Mesenchymal stem cell (in vitro differentiated cells and primary cell): ENCODE measurements at regions not wholly inside any gene's neighbourhood (a gene's known extent, or its start where the extent isn't known, plus 50 kb on each side); places are given as distances from the start of the nearest gene placed in this dataset.
A peak's percentile ranks its signal among the peaks of the same experiment; 100 is the strongest.

Experiments used
- DNase-seq: peaks from one replicate; pipeline ENCODE4 v3.0.0-alpha.2; 2013
- H2AFZ ChIP-seq: one replicate; pipeline ENCODE4 v1.6.1; 2013; ENCODE audit warnings: low read depth, mild to moderate bottlenecking, control low read depth, inconsistent platforms, low read length, moderate library complexity
- H2AK5ac ChIP-seq: 2 replicates; pipeline ENCODE4 v1.6.1; 2013; ENCODE audit warnings: low read length, moderate library complexity, mild to moderate bottlenecking, inconsistent platforms; ENCODE audit not compliant: severe bottlenecking
- H2BK120ac ChIP-seq: one replicate; pipeline ENCODE4 v1.6.1; 2013; ENCODE audit warnings: low read depth, mild to moderate bottlenecking, inconsistent platforms, low read length, moderate library complexity
- H2BK12ac ChIP-seq, 2 experiments: one replicate each; pipeline ENCODE4 v1.6.1; 2013; ENCODE audit warnings: inconsistent platforms in 2 of 2, low read length in 2 of 2, mild to moderate bottlenecking in 2 of 2, moderate library complexity in 2 of 2, control low read depth in 1 of 2
- H2BK15ac ChIP-seq: one replicate; pipeline ENCODE4 v1.6.1; 2013; ENCODE audit warnings: mild to moderate bottlenecking, low read depth, inconsistent platforms; ENCODE audit not compliant: poor library complexity, severe bottlenecking
- H2BK5ac ChIP-seq: 2 replicates; pipeline ENCODE4 v1.6.1; 2013; ENCODE audit warnings: low read depth, mild to moderate bottlenecking, low read length, control low read depth, inconsistent platforms; ENCODE audit not compliant: poor library complexity, severe bottlenecking
- H3K14ac ChIP-seq, 2 experiments: one replicate each; pipeline ENCODE4 v1.6.1; 2013; ENCODE audit warnings: inconsistent platforms in 2 of 2, low read length in 2 of 2, control low read depth in 1 of 2, mild to moderate bottlenecking in 1 of 2, moderate library complexity in 1 of 2
- H3K18ac ChIP-seq, 2 experiments: one replicate each; pipeline ENCODE4 v1.6.1; 2013; ENCODE audit warnings: inconsistent platforms in 2 of 2, low read length in 2 of 2, control low read depth in 1 of 2, low read depth in 1 of 2, mild to moderate bottlenecking in 1 of 2
- H3K23ac ChIP-seq, 2 experiments: one replicate each; pipeline ENCODE4 v1.6.1; 2013; ENCODE audit warnings: inconsistent platforms in 2 of 2, low read length in 2 of 2, mild to moderate bottlenecking in 2 of 2, moderate library complexity in 2 of 2, control low read depth in 1 of 2
- H3K27ac ChIP-seq: 2 replicates; pipeline ENCODE4 v1.5.1; 2013; ENCODE audit warnings: mild to moderate bottlenecking, moderate library complexity, low read length, control low read depth, inconsistent platforms; ENCODE audit not compliant: poor library complexity, severe bottlenecking
- H3K27me3 ChIP-seq, 2 experiments: 2 replicates each; pipeline versions ENCODE4 v1.6.1 to v1.7.0; 2013; ENCODE audit warnings: low read length in 2 of 2, mild to moderate bottlenecking in 2 of 2, moderate library complexity in 2 of 2, control low read depth in 1 of 2, inconsistent platforms in 1 of 2; ENCODE audit not compliant: control insufficient read depth in 1 of 2, insufficient read depth in 1 of 2
- H3K36me3 ChIP-seq, 2 experiments: 2 replicates each; pipeline versions ENCODE4 v1.6.1 to v1.7.0; 2013; ENCODE audit warnings: low read length in 2 of 2, control low read depth in 1 of 2, inconsistent platforms in 1 of 2, low read depth in 1 of 2, mild to moderate bottlenecking in 1 of 2; ENCODE audit not compliant: insufficient read depth in 2 of 2, control insufficient read depth in 1 of 2
- H3K4ac ChIP-seq, 2 experiments: one replicate each; pipeline ENCODE4 v1.6.1; 2013; ENCODE audit warnings: inconsistent platforms in 2 of 2, low read length in 2 of 2, mild to moderate bottlenecking in 2 of 2, moderate library complexity in 2 of 2, control low read depth in 1 of 2, low read depth in 1 of 2
- H3K4me1 ChIP-seq: 2 replicates; pipeline ENCODE4 v1.6.1; 2013; ENCODE audit warnings: low read depth, low read length, control low read depth; ENCODE audit not compliant: control insufficient read depth, insufficient read depth
- H3K4me2 ChIP-seq: 2 replicates; pipeline ENCODE4 v1.6.1; 2013; ENCODE audit warnings: low read length, mild to moderate bottlenecking, inconsistent platforms; ENCODE audit not compliant: poor library complexity, severe bottlenecking
- H3K4me3 ChIP-seq, 2 experiments: 2 replicates each; pipeline versions ENCODE4 v1.5.1 to v1.7.0; 2013; ENCODE audit warnings: low read length in 2 of 2, mild to moderate bottlenecking in 2 of 2, control low read depth in 1 of 2, low read depth in 1 of 2; ENCODE audit not compliant: insufficient read depth in 1 of 2
- H3K79me1 ChIP-seq: replicated peaks from 2 replicates; pipeline ENCODE4 v1.6.1; 2013; ENCODE audit warnings: mild to moderate bottlenecking, control low read depth, low read length, inconsistent platforms; ENCODE audit not compliant: poor library complexity, severe bottlenecking
- H3K9ac ChIP-seq: 2 replicates; pipeline ENCODE4 v1.7.0; 2013; ENCODE audit warnings: mild to moderate bottlenecking, low read length, moderate library complexity
- H3K9me3 ChIP-seq: 2 replicates; pipeline ENCODE4 v1.7.0; 2013; ENCODE audit warnings: mild to moderate bottlenecking, low read length; ENCODE audit not compliant: control insufficient read depth
- H4K8ac ChIP-seq: one replicate; pipeline ENCODE4 v1.6.1; 2013; ENCODE audit warnings: inconsistent platforms, mild to moderate bottlenecking, low read length, moderate library complexity
- H4K91ac ChIP-seq: one replicate; pipeline ENCODE4 v1.6.1; 2013; ENCODE audit warnings: mild to moderate bottlenecking, low read length, inconsistent platforms
- WGBS: methylation state at CpG from one replicate; pipeline ENCODE4 v1.1.7; 2013; ENCODE audit warnings: mixed read lengths; 5-methylcytosine and 5-hydroxymethylcytosine counted together

DNA sequence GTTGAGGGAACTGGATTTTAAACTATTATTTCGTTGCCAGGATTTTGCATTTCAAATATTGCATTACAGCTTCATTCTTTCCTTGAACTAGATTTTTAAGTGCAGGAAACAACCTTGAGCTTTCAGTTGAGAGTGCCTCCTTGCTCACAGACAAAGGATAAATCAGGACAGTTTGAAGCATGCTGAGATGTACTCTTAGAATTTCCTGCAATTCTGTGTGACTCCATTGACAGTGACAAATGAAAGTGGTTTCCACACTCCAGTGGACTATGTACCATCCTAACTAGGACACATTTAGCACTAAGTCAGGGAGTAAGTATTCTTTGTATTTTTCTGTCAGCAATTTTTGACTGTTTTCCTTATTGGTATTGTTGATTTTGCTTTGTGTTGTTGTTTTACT lies 100.0 kb upstream of the PLCXD3 start:
- no peak overlapping the region for H2BK15ac ChIP-seq
- no peak overlapping the region for H2AFZ ChIP-seq
- no peaks in the 10 kb centered on the region for H3K79me1 ChIP-seq
- H3K4me3 ChIP-seq = no peak overlapping the region
- H2BK12ac ChIP-seq = no peak overlapping the region
- no peak overlapping the region for H2BK5ac ChIP-seq
- no peak overlapping the region for H2AK5ac ChIP-seq
- no CpG with 5 or more reads among the region's 1 CpG for WGBS
- no peak overlapping the region for H4K8ac ChIP-seq
- no peak overlapping the region for H3K4ac ChIP-seq
- no peak overlapping the region for H3K23ac ChIP-seq
- no peaks in the 10 kb centered on the region for H3K27me3 ChIP-seq
- H3K4me2 ChIP-seq = no peak overlapping the region
- no peak overlapping the region for H3K14ac ChIP-seq
- no peak overlapping the region for H3K27ac ChIP-seq
- no peak overlapping the region for H3K9ac ChIP-seq
- no peak overlapping the region for H3K18ac ChIP-seq
- no peak overlapping the region for H4K91ac ChIP-seq
- DNase-seq = no peak
- H3K36me3 ChIP-seq = no peaks in the 10 kb centered on the region
- no peak overlapping the region for H2BK120ac ChIP-seq
- H3K9me3 ChIP-seq = peaks cover 2% of the 10 kb centered on the region
- H3K4me1 ChIP-seq = no peaks in the 10 kb centered on the region

DNA sequence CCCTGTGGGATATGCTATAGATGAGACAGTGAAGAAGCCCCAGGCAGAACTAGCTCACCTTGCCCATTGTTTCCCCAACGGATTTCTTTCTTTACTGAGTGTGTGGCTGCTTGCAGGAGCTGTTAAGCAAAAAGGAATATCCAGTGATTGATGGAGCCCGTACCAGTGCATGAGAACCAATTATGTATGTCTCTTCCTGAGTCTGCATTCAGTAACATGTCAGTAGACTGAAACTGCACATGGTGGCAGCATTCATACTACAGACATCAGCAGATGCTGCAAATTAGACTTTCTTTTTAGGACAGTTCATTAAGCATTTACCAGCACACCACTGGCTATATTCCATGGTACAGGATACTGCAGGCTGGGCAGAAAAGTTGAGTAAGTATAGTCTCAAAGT lies 90.3 kb upstream of the PLCXD3 start:
- H3K27me3 ChIP-seq = no peaks in the 10 kb centered on the region
- H3K14ac ChIP-seq = no peak overlapping the region
- no peak overlapping the region for H2BK12ac ChIP-seq
- H2AFZ ChIP-seq = no peak overlapping the region
- H2BK5ac ChIP-seq = no peak overlapping the region
- H2BK120ac ChIP-seq = no peak overlapping the region
- H3K4me1 ChIP-seq = no peaks in the 10 kb centered on the region
- 53% methylated on average over 2 of the region's 2 CpGs for WGBS
- no peak overlapping the region for H3K4me2 ChIP-seq
- H4K91ac ChIP-seq = no peak overlapping the region
- no peak overlapping the region for H3K4me3 ChIP-seq
- H3K18ac ChIP-seq = no peak overlapping the region
- H3K4ac ChIP-seq = no peak overlapping the region
- no peak overlapping the region for H3K27ac ChIP-seq
- no peaks in the 10 kb centered on the region for H3K36me3 ChIP-seq
- no peak overlapping the region for H2BK15ac ChIP-seq
- H4K8ac ChIP-seq = no peak overlapping the region
- no peak for DNase-seq
- no peaks in the 10 kb centered on the region for H3K9me3 ChIP-seq
- H3K9ac ChIP-seq = no peak overlapping the region
- no peak overlapping the region for H3K23ac ChIP-seq
- H2AK5ac ChIP-seq = no peak overlapping the region
- no peaks in the 10 kb centered on the region for H3K79me1 ChIP-seq

- Histone ChIP-seq H2BK12ac (no peak overlapping the region), H2BK120ac (no peak overlapping the region), H2AK5ac (no peak overlapping the region), H3K36me3 (no peaks in the 10 kb centered on the region), H4K8ac (no peak overlapping the region), H3K9ac (no peak overlapping the region), H3K18ac (no peak overlapping the region), H3K14ac (no peak overlapping the region), H3K27ac (no peak overlapping the region), H2AFZ (no peak overlapping the region), H3K4me1 (no peaks in the 10 kb centered on the region), H3K27me3 (no peaks in the 10 kb centered on the region), H3K4me3 (no peak overlapping the region), H3K4me2 (no peak overlapping the region), H3K9me3 (no peaks in the 10 kb centered on the region), H2BK15ac (no peak overlapping the region), H3K4ac (no peak overlapping the region), H3K79me1 (no peaks in the 10 kb centered on the region), H3K23ac (no peak overlapping the region), H2BK5ac (no peak overlapping the region), H4K91ac (no peak overlapping the region)
- no peak for DNase-seq
Measured at GRCh38 chr5:41598011-41598410, 87.6 kb upstream of the PLCXD3 start.

DNA sequence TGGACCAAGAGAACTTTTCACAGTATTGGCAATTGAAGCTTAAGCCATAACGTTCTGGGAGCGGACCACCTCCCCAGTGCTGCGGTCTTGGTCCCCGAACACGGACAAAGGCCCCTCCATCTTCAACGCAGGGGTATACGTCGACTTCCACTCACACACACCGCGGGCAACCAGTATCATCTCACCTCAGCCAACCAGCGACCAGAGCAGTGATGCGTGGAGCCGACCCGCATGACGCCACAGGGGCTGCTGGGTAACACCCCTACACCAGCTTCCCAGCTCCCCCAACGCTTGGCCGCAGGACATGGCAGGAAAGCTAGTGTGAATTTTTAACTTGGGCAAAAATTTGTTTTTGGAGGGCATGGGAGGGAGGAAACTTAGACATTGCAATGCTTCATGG lies 77.3 kb upstream of the PLCXD3 start:
- Histone ChIP-seq H3K36me3 (no peaks in the 10 kb centered on the region), H2BK120ac (no peak overlapping the region), H4K91ac (no peak overlapping the region), H2AK5ac (no peak overlapping the region), H2BK15ac (no peak overlapping the region), H3K27ac (no peak overlapping the region), H3K14ac (no peak overlapping the region), H4K8ac (no peak overlapping the region), H3K9ac (no peak overlapping the region), H3K79me1 (no peaks in the 10 kb centered on the region), H3K4me1 (no peaks in the 10 kb centered on the region), H2BK12ac (no peak overlapping the region), H3K23ac (no peak overlapping the region), H3K18ac (no peak overlapping the region), H3K4ac (no peak overlapping the region), H3K4me3 (peak overlapping the region in 1 of 2 experiments; percentile 38), H2AFZ (no peak overlapping the region), H3K27me3 (no peaks in the 10 kb centered on the region), H3K4me2 (no peak overlapping the region), H3K9me3 (no peaks in the 10 kb centered on the region), H2BK5ac (no peak overlapping the region)
- no peak for DNase-seq
- WGBS = 91% methylated on average over 17 of the region's 17 CpGs
